H9 (cell line): ENCODE measurements at regions not wholly inside any gene's neighbourhood (a gene's known extent, or its start where the extent isn't known, plus 50 kb on each side); places are given as distances from the start of the nearest gene placed in this dataset.

Experiments
- DNase-seq: peaks from one replicate; pipeline ENCODE4 v3.0.0-alpha.2; 2017
- H2AFZ ChIP-seq: one replicate; pipeline ENCODE4 v1.6.1; 2013; ENCODE audit warnings: mild to moderate bottlenecking, low read length, control low read depth, moderate library complexity
- H2AK5ac ChIP-seq: 2 replicates; pipeline ENCODE4 v1.6.1; 2013; ENCODE audit warnings: low read length, control low read depth, mixed read lengths; ENCODE audit not compliant: insufficient read length
- H2BK120ac ChIP-seq: one replicate; pipeline ENCODE4 v1.6.1; 2013; ENCODE audit warnings: low read depth, mild to moderate bottlenecking, low read length, control low read depth, inconsistent platforms; ENCODE audit not compliant: poor library complexity, severe bottlenecking
- H2BK12ac ChIP-seq: 2 replicates; pipeline ENCODE4 v1.6.1; 2013; ENCODE audit warnings: low read length, control low read depth, mixed read lengths, low read depth; ENCODE audit not compliant: insufficient read length
- H2BK15ac ChIP-seq: 2 replicates; pipeline ENCODE4 v1.6.1; 2013; ENCODE audit warnings: low read depth, low read length, control low read depth
- H2BK20ac ChIP-seq: one replicate; pipeline ENCODE4 v1.6.1; 2013; ENCODE audit warnings: low read depth, mild to moderate bottlenecking, low read length, control low read depth, inconsistent platforms; ENCODE audit not compliant: poor library complexity, severe bottlenecking
- H2BK5ac ChIP-seq: 2 replicates; pipeline ENCODE4 v1.6.1; 2013; ENCODE audit warnings: low read length, control low read depth, mixed read lengths; ENCODE audit not compliant: insufficient read length
- H3K14ac ChIP-seq: 2 replicates; pipeline ENCODE4 v1.6.1; 2013; ENCODE audit warnings: low read length, control low read depth; ENCODE audit not compliant: insufficient read depth
- H3K18ac ChIP-seq: 2 replicates; pipeline ENCODE4 v1.6.1; 2013; ENCODE audit warnings: low read depth, mild to moderate bottlenecking, mixed read lengths, low read length, control low read depth; ENCODE audit not compliant: insufficient read length
- H3K23ac ChIP-seq: 2 replicates; pipeline ENCODE4 v1.6.1; 2013; ENCODE audit warnings: low read length, control low read depth, mixed read lengths, low read depth; ENCODE audit not compliant: insufficient read length
- H3K23me2 ChIP-seq: 2 replicates; pipeline ENCODE4 v1.6.1; 2013; ENCODE audit warnings: low read depth, mild to moderate bottlenecking, mixed read lengths, low read length, control low read depth; ENCODE audit not compliant: insufficient read length, poor library complexity, severe bottlenecking
- H3K27ac ChIP-seq: 2 replicates; pipeline ENCODE4 v1.5.1; 2013; ENCODE audit warnings: low read length, control low read depth, mixed read lengths, low read depth; ENCODE audit not compliant: insufficient read length
- H3K27me3 ChIP-seq: 2 replicates; pipeline ENCODE4 v1.6.1; 2013; ENCODE audit warnings: low read length, control low read depth, inconsistent platforms; ENCODE audit not compliant: insufficient read depth
- H3K4ac ChIP-seq: 2 replicates; pipeline ENCODE4 v1.6.1; 2013; ENCODE audit warnings: low read depth, mild to moderate bottlenecking, control low read depth, inconsistent platforms, low read length, moderate library complexity
- H3K4me1 ChIP-seq: 2 replicates; pipeline ENCODE4 v1.6.1; 2013; ENCODE audit warnings: low read length, control low read depth, inconsistent platforms; ENCODE audit not compliant: insufficient read depth
- H3K4me2 ChIP-seq: 2 replicates; pipeline ENCODE4 v1.6.1; 2013; ENCODE audit warnings: low read length, control low read depth, mixed read lengths; ENCODE audit not compliant: insufficient read length, insufficient read depth
- H3K56ac ChIP-seq: 2 replicates; pipeline ENCODE4 v1.6.1; 2013; ENCODE audit warnings: low read depth, mild to moderate bottlenecking, mixed read lengths, low read length, control low read depth; ENCODE audit not compliant: insufficient read length
- H3K79me1 ChIP-seq: 2 replicates; pipeline ENCODE4 v1.6.1; 2013; ENCODE audit warnings: low read depth, mild to moderate bottlenecking, moderate library complexity, low read length, control low read depth, inconsistent platforms; ENCODE audit not compliant: insufficient read depth, poor library complexity, severe bottlenecking
- H3K79me2 ChIP-seq: 2 replicates; pipeline ENCODE4 v1.6.1; 2013; ENCODE audit warnings: low read length, control low read depth, inconsistent platforms; ENCODE audit not compliant: insufficient read depth
- H3K9ac ChIP-seq: 2 replicates; pipeline ENCODE4 v1.6.1; 2013; ENCODE audit warnings: low read length, control low read depth, mixed read lengths; ENCODE audit not compliant: insufficient read length; ENCODE audit errors: extremely low read depth
- H3K9me3 ChIP-seq: one replicate; pipeline ENCODE4 v1.6.1; 2013; ENCODE audit warnings: low read depth, low read length, inconsistent platforms; ENCODE audit not compliant: control insufficient read depth
- H3T11ph ChIP-seq: one replicate; pipeline ENCODE4 v1.6.1; 2013; ENCODE audit warnings: mild to moderate bottlenecking, low read length, control low read depth, inconsistent platforms
- H4K20me1 ChIP-seq: one replicate; pipeline ENCODE4 v1.6.1; 2013; ENCODE audit not compliant: control insufficient read depth, insufficient read length, insufficient read depth
- H4K5ac ChIP-seq: 2 replicates; pipeline ENCODE4 v1.6.1; 2013; ENCODE audit warnings: low read depth, mild to moderate bottlenecking, mixed read lengths, low read length, control low read depth; ENCODE audit not compliant: insufficient read length
- H4K8ac ChIP-seq: replicated peaks from 2 replicates; pipeline ENCODE4 v1.6.1; 2013; ENCODE audit warnings: low read length, control low read depth, mixed read lengths, low read depth; ENCODE audit not compliant: insufficient read length
- H4K91ac ChIP-seq: 2 replicates; pipeline ENCODE4 v1.6.1; 2013; ENCODE audit warnings: low read depth, mild to moderate bottlenecking, moderate library complexity, mixed read lengths, low read length, control low read depth; ENCODE audit not compliant: insufficient read length
- H3K27ac Mint-ChIP-seq, 3 experiments: 2 replicates in 2 of 3; 3 replicates in 1 of 3; pipeline ENCODE4 v1.8.0; 2020 to 2021; ENCODE audit warnings: mixed read lengths in 3 of 3, mild to moderate bottlenecking in 1 of 3, moderate library complexity in 1 of 3
- H3K27me3 Mint-ChIP-seq: 2 replicates; pipeline ENCODE4 v1.8.0; 2021; ENCODE audit warnings: low read depth, mild to moderate bottlenecking, moderate library complexity, mixed read lengths
- H3K36me3 Mint-ChIP-seq, 3 experiments: 2 replicates in 2 of 3; 3 replicates in 1 of 3; pipeline ENCODE4 v1.8.0; 2020 to 2021; ENCODE audit warnings: low read depth in 3 of 3, mixed read lengths in 3 of 3; ENCODE audit not compliant: insufficient read depth in 1 of 3
- H3K4me1 Mint-ChIP-seq, 2 experiments: 2 replicates each; pipeline ENCODE4 v1.8.0; 2020; ENCODE audit warnings: mixed read lengths in 2 of 2
- H3K4me3 Mint-ChIP-seq, 2 experiments: 2 replicates in 1 of 2; 3 replicates in 1 of 2; pipeline ENCODE4 v1.8.0; 2020 to 2021; ENCODE audit warnings: mild to moderate bottlenecking in 2 of 2, mixed read lengths in 2 of 2, moderate library complexity in 1 of 2
- H3K9me3 Mint-ChIP-seq, 2 experiments: 2 replicates in 1 of 2; 3 replicates in 1 of 2; pipeline ENCODE4 v1.8.0; 2020; ENCODE audit warnings: mild to moderate bottlenecking in 2 of 2, mixed read lengths in 2 of 2, moderate library complexity in 1 of 2
- CTCF ChIP-seq: fragments of 200-600 bp; sonication (generic); conservative IDR thresholded peaks from 3 replicates; pipeline ENCODE4 v1.8.0; 2021; ENCODE audit warnings: antibody characterized with exemption, mild to moderate bottlenecking
- WGBS: extraction: QIAGEN DNeasy Blood & Tissue Kit; methylation state at CpG from one replicate; pipeline ENCODE4 v1.1.7; 2013; ENCODE audit warnings: missing lambda C conversion rate, low lambda C conversion rate, mixed read lengths; ENCODE audit not compliant: insufficient read length; ENCODE audit errors: extremely low coverage; 5-methylcytosine and 5-hydroxymethylcytosine counted together

- H2BK12ac ChIP-seq: no peak overlapping the region
- H3K14ac ChIP-seq: no peak overlapping the region
- WGBS: no CpG with 5 or more reads among the region's 3 CpGs
- H2BK120ac ChIP-seq: no peak overlapping the region
- Mint-ChIP-seq H3K9me3 (no peaks in the 10 kb centered on the region; a peak in 1 of 5 replicates), H3K4me1 (peaks cover 4 to 7% of the 10 kb centered on the region in 2 experiments; a peak in 3 of 4 replicates), H3K27ac (no peak overlapping the region), H3K4me3 (no peak overlapping the region), H3K27me3 (no peaks in the 10 kb centered on the region), H3K36me3 (no peaks in the 10 kb centered on the region)
- no peak overlapping the region for H3K23ac ChIP-seq
- no peak overlapping the region for H3K27ac ChIP-seq
- H3K18ac ChIP-seq: no peak overlapping the region
- no peak overlapping the region for H4K8ac ChIP-seq
- H2AFZ ChIP-seq: no peak overlapping the region
- H3K23me2 ChIP-seq: no peaks in the 10 kb centered on the region
- H2AK5ac ChIP-seq: no peak overlapping the region
- H3T11ph ChIP-seq: no peak overlapping the region
- H3K4me1 ChIP-seq: no peaks in the 10 kb centered on the region
- H3K79me1 ChIP-seq: no peaks in the 10 kb centered on the region
- H3K4me2 ChIP-seq: no peak overlapping the region
- no peak overlapping the region for H3K56ac ChIP-seq
- TF ChIP-seq CTCF: no peak
- H2BK20ac ChIP-seq: no peak overlapping the region
- H3K27me3 ChIP-seq: no peaks in the 10 kb centered on the region
- no peak overlapping the region for H3K4ac ChIP-seq
- no peak overlapping the region for H4K5ac ChIP-seq
- no peak overlapping the region for H2BK15ac ChIP-seq
- no peaks in the 10 kb centered on the region for H4K20me1 ChIP-seq
- DNase-seq: no peak
- H3K79me2 ChIP-seq: no peaks in the 10 kb centered on the region
- no peak overlapping the region for H2BK5ac ChIP-seq
- no peak overlapping the region for H3K9ac ChIP-seq
- H3K9me3 ChIP-seq: no peaks in the 10 kb centered on the region
- no peak overlapping the region for H4K91ac ChIP-seq
Measured at GRCh38 chr2:53227535-53227934, 540.1 kb upstream of the CHAC2 start.
